Body of pancreas (tissue), 4 donors: ENCODE measurements at regions not wholly inside any gene's neighbourhood (a gene's known extent, or its start where the extent isn't known, plus 50 kb on each side); places are given as distances from the start of the nearest gene placed in this dataset.

Experiments used
- POLR2A ChIP-seq, 3 donors: fragments of 450-650 bp; IDR thresholded peaks; one replicate each; pipeline ENCODE4 v1.6.1; 2016; ENCODE audit warnings: antibody characterized with exemption in 3 of 3, mild to moderate bottlenecking in 2 of 3
- TF ChIP-seq, protein P1 (sequence below), 7 experiments: fragments of 450-650 bp in 4 of 7; fragments of 200-600 bp in 3 of 7; sonication (generic) in 3 of 7; IDR thresholded peaks; one replicate each; pipeline ENCODE4 v1.5.1; 2016 to 2019; ENCODE audit warnings: antibody characterized with exemption in 7 of 7

- TF ChIP-seq, protein P1, sequence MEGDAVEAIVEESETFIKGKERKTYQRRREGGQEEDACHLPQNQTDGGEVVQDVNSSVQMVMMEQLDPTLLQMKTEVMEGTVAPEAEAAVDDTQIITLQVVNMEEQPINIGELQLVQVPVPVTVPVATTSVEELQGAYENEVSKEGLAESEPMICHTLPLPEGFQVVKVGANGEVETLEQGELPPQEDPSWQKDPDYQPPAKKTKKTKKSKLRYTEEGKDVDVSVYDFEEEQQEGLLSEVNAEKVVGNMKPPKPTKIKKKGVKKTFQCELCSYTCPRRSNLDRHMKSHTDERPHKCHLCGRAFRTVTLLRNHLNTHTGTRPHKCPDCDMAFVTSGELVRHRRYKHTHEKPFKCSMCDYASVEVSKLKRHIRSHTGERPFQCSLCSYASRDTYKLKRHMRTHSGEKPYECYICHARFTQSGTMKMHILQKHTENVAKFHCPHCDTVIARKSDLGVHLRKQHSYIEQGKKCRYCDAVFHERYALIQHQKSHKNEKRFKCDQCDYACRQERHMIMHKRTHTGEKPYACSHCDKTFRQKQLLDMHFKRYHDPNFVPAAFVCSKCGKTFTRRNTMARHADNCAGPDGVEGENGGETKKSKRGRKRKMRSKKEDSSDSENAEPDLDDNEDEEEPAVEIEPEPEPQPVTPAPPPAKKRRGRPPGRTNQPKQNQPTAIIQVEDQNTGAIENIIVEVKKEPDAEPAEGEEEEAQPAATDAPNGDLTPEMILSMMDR (IDR thresholded peaks at IDR 0.05) = no peak
- no peak for TF ChIP-seq POLR2A (IDR thresholded peaks at IDR 0.05)
Observed at GRCh38 chr2:176582990-176583481, 313.8 kb downstream of the MTX2 start.
